Mesothelial cell of epicardium (in vitro differentiated cells): ENCODE measurements at regions not wholly inside any gene's neighbourhood (a gene's known extent, or its start where the extent isn't known, plus 50 kb on each side); places are given as distances from the start of the nearest gene placed in this dataset.
"Not testable (repeated sequence)": the region's sequence is repeated elsewhere in the genome, so short reads cannot be mapped to it uniquely, and the experiment has no call there.

Source experiments
- DNase-seq, 2 experiments: peaks; one replicate each; pipeline ENCODE4 v3.0.0; 2021; ENCODE audit warnings: low spot score in 2 of 2; ENCODE audit not compliant: unreplicated experiment in 2 of 2
- H3K27ac Mint-ChIP-seq: 2 replicates; pipeline ENCODE4 v1.8.0; 2021; ENCODE audit warnings: mixed read lengths
- H3K27me3 Mint-ChIP-seq: 2 replicates; pipeline ENCODE4 v1.8.0; 2021; ENCODE audit warnings: low read depth, mixed read lengths
- H3K36me3 Mint-ChIP-seq: 2 replicates; pipeline ENCODE4 v1.8.0; 2021; ENCODE audit warnings: mixed read lengths
- H3K4me1 Mint-ChIP-seq: 2 replicates; pipeline ENCODE4 v1.8.0; 2021; ENCODE audit warnings: mixed read lengths
- H3K4me3 Mint-ChIP-seq: 2 replicates; pipeline ENCODE4 v1.8.0; 2021; ENCODE audit warnings: mild to moderate bottlenecking, moderate library complexity, mixed read lengths
- H3K9me3 Mint-ChIP-seq: 2 replicates; pipeline ENCODE4 v1.8.0; 2021; ENCODE audit warnings: mixed read lengths
- TF ChIP-seq, protein P1 (sequence below): fragments of 200-600 bp; sonication (generic); IDR thresholded peaks from one replicate; pipeline ENCODE4 v1.5.0; 2021; ENCODE audit warnings: antibody characterized with exemption; ENCODE audit not compliant: unreplicated experiment

- H3K4me3 Mint-ChIP-seq, result no peak overlapping the region
- DNase-seq, result no peak
These were observed 136.0 kb upstream of the GCFC2 start for GRCh38 chr2:75846683-75847190.

DNA sequence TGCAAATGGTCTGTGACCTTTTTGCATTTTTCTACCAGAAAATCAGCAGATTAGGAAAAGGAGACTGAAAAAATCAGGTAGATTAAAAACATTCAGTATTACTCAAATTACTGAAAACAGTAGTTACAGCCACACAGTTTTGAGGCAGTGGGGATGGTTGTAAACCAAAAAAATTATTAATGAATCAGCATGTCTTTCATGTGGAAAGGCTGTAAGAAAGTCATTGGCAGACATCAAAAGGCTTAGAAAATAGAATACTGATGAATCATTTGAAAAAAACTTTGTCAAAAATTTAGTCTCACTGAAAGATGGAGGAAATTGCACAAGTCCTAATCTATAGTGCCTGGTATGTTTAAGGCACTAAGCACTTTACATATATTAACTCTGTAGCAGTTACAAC, 133.9 kb upstream of the GCFC2 start:
- no peaks in the 10 kb centered on the region for H3K27me3 Mint-ChIP-seq
- TF ChIP-seq, protein P1, sequence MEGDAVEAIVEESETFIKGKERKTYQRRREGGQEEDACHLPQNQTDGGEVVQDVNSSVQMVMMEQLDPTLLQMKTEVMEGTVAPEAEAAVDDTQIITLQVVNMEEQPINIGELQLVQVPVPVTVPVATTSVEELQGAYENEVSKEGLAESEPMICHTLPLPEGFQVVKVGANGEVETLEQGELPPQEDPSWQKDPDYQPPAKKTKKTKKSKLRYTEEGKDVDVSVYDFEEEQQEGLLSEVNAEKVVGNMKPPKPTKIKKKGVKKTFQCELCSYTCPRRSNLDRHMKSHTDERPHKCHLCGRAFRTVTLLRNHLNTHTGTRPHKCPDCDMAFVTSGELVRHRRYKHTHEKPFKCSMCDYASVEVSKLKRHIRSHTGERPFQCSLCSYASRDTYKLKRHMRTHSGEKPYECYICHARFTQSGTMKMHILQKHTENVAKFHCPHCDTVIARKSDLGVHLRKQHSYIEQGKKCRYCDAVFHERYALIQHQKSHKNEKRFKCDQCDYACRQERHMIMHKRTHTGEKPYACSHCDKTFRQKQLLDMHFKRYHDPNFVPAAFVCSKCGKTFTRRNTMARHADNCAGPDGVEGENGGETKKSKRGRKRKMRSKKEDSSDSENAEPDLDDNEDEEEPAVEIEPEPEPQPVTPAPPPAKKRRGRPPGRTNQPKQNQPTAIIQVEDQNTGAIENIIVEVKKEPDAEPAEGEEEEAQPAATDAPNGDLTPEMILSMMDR, result no peak
- H3K4me1 Mint-ChIP-seq, result peaks cover 6% of the 10 kb centered on the region
- H3K4me3 Mint-ChIP-seq, result no peak overlapping the region
- DNase-seq, result no peak
- no peaks in the 10 kb centered on the region for H3K9me3 Mint-ChIP-seq
- no peak overlapping the region for H3K27ac Mint-ChIP-seq
- H3K36me3 Mint-ChIP-seq, result no peaks in the 10 kb centered on the region

More at GRCh38 chr2:75846683-75847190, 136.0 kb upstream of the GCFC2 start:
- H3K9me3 Mint-ChIP-seq, result no peaks in the 10 kb centered on the region
- H3K36me3 Mint-ChIP-seq, result no peaks in the 10 kb centered on the region
- no peaks in the 10 kb centered on the region for H3K27me3 Mint-ChIP-seq
- peaks cover 2% of the 10 kb centered on the region for H3K4me1 Mint-ChIP-seq
- TF ChIP-seq, protein P1, result no peak
- no peak overlapping the region for H3K27ac Mint-ChIP-seq

DNA sequence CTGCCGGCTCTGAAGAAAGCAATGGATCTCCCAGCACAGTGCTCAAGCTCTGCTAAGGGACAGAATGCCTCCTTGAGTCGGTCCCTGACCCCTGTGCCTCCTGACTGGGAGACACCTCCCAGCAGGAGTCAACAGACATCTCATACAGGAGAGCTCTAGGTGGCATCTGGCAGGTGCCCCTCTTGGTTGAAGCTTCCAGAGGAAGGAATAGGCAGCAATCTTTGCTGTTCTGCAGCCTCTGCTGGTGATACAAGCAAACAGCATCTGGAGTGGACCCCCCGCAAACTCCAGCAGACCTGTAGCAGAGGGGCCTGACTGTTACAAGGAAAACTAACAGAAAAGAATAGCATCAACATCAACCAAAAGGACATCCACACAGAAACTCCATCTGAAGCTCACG, 123.9 kb upstream of the GCFC2 start:
- peaks cover 33% of the 10 kb centered on the region for H3K9me3 Mint-ChIP-seq
- H3K4me3 Mint-ChIP-seq, H3K36me3 Mint-ChIP-seq, H3K27me3 Mint-ChIP-seq, DNase-seq, H3K4me1 Mint-ChIP-seq, H3K27ac Mint-ChIP-seq: not testable (repeated sequence)

DNA sequence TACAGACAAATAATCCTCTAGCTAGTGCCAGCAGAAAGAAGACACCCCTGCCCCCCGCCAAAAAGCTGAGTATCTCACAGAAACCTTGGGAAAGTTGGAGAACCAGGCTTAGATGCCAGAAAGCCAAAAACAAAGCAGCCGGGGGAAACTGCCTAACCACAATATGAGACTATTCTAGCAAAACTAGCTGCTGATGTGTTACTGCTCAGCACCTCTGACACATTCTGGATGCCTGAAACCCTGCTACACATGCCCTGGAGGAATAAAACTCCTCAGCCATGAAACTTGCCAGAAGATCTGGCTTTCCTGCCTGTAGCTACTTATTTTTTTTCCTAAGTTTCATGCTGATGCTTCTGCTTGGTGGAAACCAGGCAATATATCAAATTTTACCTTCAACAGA, 122.7 kb upstream of the GCFC2 start:
- Mint-ChIP-seq H3K4me3 (no peak overlapping the region), H3K36me3 (no peaks in the 10 kb centered on the region), H3K4me1 (no peaks in the 10 kb centered on the region), H3K9me3 (peaks cover 28% of the 10 kb centered on the region), H3K27ac (no peak overlapping the region), H3K27me3 (peaks cover 6% of the 10 kb centered on the region)
- no peak for DNase-seq
- TF ChIP-seq, protein P1, result no peak

- Mint-ChIP-seq H3K27ac (no peak overlapping the region), H3K9me3 (peaks cover 22% of the 10 kb centered on the region), H3K36me3 (peaks cover 2% of the 10 kb centered on the region), H3K4me3 (no peak overlapping the region), H3K27me3 (peaks cover 5% of the 10 kb centered on the region), H3K4me1 (no peaks in the 10 kb centered on the region)
- TF ChIP-seq, protein P1, result no peak
- DNase-seq, result no peak
These were observed 118.1 kb upstream of the GCFC2 start for GRCh38 chr2:75828826-75829225.

- peaks cover 27% of the 10 kb centered on the region for H3K9me3 Mint-ChIP-seq
- H3K4me3 Mint-ChIP-seq, H3K27ac Mint-ChIP-seq, DNase-seq, H3K36me3 Mint-ChIP-seq, H3K4me1 Mint-ChIP-seq, H3K27me3 Mint-ChIP-seq: not testable (repeated sequence)
These were observed 112.8 kb upstream of the GCFC2 start for GRCh38 chr2:75823515-75823914.

GRCh38 chr2:75822336-75822735, 111.6 kb upstream of the GCFC2 start:
- Mint-ChIP-seq H3K4me3 (no peak overlapping the region), H3K9me3 (peaks cover 27% of the 10 kb centered on the region), H3K27ac (no peak overlapping the region), H3K27me3 (no peaks in the 10 kb centered on the region), H3K4me1 (no peaks in the 10 kb centered on the region), H3K36me3 (peaks cover 2% of the 10 kb centered on the region)
- no peak for DNase-seq
- TF ChIP-seq, protein P1, result no peak
